ENCODE measurements at regions not wholly inside any gene's neighbourhood (a gene's known extent, or its start where the extent isn't known, plus 50 kb on each side); places are given as distances from the start of the nearest gene placed in this dataset.
"Not testable (repeated sequence)": the region's sequence is repeated elsewhere in the genome, so short reads cannot be mapped to it uniquely, and the experiment has no call there.

DNA sequence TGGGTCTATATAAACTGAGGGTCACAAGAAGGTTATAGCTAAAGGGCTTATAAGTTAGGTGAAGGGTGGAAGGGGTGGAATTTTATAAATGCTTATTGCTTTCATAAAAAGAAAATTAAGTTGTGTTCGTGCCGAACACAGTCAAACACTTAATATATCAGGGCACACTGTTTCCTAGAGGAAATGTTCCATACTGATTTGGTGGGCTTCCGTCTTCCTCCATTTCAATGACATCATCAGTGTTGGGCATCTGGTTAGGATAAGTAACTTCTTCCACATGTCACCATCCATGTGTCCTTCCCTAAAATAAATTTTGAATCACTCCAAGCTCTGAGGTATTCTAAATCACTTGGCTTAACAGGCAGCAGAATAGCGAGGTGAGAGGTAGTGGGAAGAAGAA is 466.4 kb downstream of the MED13L start:
- DNase-seq (ENCODE audit: low read depth), result no peak

DNA sequence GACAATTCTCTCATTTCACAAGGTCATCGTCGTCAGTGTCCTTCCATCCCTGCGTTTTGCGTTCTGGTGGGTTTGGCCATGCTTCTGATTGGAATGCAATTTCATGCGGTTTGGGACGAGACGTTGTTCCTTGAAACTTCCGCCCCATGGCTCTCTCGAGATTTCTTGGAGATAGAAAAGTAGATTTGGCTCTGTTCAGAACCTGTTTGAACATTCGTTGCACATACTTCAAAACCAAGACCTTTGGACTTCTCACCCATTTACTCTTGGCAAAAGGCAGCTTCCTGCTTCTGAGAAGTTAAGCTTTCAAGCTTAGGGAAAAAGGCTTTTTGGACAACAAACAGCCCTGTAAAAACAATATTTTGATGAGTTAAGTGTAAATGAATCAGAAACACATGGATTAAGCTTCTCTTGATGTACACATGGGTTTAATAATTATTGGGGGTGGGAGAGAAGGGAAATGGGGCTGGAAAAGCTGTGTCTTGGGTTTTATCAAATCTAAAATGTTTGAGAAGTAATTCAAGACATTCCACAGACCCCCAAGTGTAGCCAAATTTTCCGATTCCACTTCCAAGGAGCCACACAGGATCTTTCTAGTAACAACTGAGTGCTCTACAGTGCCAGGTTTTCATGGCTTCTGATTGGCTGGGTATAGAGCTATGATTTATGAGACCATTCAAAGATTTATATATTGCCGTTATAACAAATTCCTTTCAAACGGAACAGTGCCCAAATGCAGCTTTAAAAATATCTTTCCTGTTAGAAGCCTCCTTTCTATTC is 467.2 kb downstream of the MED13L start:
- DNase-seq (ENCODE audit: low read depth), result no peak

DNA sequence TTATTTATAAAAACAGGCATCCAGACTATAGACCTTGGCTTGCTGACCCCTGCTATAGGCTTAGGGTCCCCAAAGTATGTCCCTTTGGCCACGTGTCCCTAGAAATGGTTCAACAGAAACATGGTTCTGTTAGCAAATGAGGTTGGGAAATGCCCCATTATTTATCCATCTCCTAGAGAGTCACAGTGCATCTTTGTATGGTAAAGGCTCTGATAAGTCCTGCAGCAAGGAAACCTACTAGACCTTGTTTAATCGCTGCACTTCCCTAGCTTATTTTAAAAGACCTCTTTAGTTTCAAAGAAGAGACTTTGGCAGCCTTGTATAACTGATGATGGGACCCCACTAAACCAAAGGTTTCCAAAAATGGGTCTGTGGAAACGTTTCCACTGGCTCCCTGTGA is 471.5 kb downstream of the MED13L start:
- no peak for DNase-seq (ENCODE audit: low read depth)

DNA sequence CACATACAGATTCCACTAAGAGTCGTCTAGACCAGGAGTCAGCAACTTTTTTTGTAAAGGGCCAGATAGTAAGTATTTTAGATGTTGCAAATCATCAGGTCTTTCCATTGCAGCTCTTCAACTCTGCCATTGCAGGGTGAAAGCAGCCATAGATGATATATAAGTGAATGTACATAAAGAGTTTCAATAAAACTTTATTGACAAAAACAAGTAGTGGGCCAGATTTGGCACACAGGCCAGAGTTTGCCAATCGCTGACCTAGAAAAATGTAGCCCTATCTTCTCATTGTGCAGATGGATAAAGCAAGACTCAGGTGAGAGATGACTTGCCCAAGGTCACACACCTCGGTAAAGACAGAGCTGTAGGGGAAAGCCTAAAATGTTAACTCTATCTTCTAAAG is 474.7 kb downstream of the MED13L start:
- no peak for DNase-seq (ENCODE audit: low read depth)

DNA sequence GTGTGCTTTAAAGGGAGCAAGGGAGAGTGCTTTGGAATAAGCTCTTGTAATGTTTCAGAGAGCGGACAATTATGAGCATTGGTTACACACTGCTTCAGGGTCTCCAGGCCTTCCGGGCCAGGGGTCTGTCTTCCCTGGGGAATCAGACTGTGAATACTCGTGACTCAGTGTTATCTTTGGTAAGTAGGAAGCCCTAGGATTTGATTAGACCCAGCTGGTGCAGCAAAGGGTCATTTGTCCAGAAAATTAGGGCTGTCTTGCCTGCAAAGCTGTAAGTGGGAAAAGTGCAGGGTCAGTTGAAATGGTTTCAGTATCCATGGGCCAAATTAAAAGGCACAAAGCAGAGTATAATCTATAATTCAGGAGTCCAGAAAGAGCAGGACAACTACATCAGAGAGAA is 475.6 kb downstream of the MED13L start:
- DNase-seq (ENCODE audit: low read depth), result no peak

DNA sequence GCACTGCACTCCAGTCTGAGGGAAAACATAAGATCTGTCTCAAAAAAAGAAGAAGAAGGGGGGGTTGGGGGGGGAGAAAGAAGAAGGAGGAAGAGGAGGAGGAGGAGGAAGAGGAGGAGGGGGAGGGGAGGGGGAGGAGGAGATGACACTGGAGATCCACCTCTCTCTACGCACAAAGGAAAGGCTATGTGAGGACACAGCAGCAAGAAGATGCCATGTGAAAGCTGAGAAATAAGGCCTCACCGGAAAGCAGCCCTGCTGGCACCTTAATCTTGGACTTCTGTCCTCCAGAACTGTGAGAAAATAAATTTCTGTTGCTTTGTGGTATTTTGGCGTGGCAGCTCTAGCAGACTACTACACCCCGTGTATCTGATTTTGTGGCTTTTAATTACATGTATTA is 477.9 kb downstream of the MED13L start:
- DNase-seq (ENCODE audit: low read depth), result no peak

- DNase-seq (ENCODE audit: low read depth), result no peak
These were observed 479.1 kb downstream of the MED13L start for GRCh38 chr12:115798309-115798917.

- no peak for DNase-seq (ENCODE audit: low read depth)
These were observed 482.8 kb downstream of the MED13L start for GRCh38 chr12:115794659-115795081.

- no peak for DNase-seq (ENCODE audit: low read depth)
These were observed 486.2 kb downstream of the MED13L start for GRCh38 chr12:115791331-115791730.

DNA sequence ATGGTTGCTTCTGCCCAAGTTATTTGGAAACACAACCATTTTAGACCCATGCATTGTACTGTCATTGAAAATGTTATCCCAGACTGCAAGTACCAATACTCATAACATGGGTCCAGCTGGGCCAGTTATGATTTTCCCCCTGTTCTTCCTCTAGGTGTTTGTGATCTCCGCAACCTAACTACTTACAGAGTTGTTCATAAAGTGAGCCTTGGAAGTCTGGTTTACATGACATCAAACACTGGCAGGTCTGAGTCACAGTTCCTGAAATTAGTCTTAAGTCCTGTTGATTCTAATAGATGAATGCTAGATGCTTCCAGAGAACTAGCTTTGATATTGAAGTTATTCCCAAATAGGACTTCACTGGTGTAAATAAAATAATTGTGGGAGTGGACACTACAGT is 487.0 kb downstream of the MED13L start:
- no peak for DNase-seq (ENCODE audit: low read depth)

- DNase-seq (ENCODE audit: low read depth), result not testable (repeated sequence)
These were observed 491.0 kb downstream of the MED13L start for GRCh38 chr12:115786490-115786889.

DNA sequence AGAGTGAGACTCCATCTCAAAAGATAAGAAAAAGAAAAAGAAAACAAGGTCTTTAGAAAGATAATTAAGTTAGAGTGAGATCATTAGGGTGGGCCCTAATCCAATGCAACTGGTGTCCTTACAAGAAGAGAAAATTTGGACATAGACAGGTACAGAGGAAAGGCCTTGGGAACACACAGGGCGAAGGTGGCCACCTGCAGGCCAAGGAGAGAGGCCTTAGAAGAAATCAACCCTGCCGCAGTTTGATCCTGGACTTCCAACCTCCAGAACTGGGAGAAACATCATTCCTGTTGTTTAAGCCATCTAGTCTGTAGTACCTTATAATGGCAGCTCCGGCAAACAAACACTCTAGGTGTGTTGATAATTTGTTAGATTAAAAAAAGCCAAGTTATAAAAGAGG is 491.9 kb downstream of the MED13L start:
- no peak for DNase-seq (ENCODE audit: low read depth)

DNA sequence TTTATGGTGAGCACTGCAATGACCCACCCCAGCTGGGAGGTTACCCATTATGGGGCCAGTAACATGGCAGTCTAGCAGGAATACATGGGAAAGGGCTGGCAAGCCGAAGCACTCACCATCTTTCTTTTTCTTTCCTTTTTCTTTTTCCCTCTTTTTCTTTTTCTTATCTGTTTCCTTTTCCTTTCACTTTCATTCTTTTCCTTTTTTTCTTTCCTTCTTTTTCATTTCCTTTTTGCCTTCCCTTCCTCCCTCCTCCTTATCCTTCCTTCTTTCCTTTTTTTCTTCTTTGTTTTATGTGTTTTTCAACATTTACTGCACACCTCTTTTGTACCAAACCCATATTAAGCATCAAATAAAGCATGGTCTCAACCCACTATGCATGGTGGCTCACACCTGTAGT is 501.1 kb downstream of the MED13L start:
- no peak for DNase-seq (ENCODE audit: low read depth)

DNA sequence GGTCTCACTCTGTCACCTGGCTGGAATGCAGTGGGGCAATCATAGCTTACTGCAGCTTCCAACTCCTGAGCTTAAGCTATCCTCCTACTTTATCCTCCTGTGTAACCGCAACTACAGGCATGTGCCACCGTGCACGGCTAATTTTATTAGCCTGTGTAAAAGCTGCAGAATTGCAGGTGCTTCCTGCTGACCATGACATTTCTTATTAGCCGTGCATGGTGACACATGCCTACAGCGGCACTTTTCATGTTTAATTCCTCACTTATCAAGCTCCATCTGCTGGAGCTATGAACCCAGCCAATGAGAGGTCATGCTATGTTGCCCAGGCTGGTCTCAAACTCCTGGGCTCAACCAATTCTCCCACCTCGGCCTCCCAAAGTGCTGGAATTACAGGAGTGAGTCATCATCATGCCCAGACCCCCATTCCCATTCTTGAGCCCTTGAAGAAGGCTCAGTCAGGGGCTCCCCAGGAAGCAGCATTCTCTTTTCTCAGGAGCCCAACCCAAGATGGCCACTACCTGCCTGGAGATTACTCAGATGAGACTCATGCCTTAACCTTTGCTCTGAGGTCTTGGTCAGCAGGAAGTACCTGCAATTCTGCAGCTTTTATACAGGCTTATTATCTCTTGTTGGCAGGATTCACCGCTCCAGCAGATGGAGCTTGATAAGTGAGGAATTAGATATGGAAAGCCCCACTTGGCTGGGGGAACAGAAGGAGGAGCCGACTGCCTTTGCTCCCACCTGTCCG is 503.2 kb downstream of the MED13L start:
- DNase-seq (ENCODE audit: low read depth), result no peak

DNA sequence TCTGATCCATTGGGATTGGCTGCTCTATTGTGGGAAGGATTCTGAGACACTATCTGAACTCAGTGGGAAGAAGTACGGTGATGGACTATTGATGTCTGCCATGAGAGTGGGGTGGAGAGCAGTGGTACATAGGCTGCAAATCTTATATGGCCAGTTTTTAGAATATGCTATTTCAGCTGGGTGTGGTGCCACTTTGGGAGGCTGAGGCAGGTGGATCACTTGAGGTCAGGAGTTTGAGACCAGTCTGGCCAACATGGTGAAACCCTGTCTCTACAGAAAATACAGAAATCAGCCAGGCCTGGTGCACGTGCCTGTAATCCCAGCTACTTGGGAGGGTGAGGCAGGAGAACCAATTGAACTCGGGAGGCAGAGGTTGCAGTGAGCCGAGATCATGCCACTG is 505.9 kb downstream of the MED13L start:
- no peak for DNase-seq (ENCODE audit: low read depth)

DNA sequence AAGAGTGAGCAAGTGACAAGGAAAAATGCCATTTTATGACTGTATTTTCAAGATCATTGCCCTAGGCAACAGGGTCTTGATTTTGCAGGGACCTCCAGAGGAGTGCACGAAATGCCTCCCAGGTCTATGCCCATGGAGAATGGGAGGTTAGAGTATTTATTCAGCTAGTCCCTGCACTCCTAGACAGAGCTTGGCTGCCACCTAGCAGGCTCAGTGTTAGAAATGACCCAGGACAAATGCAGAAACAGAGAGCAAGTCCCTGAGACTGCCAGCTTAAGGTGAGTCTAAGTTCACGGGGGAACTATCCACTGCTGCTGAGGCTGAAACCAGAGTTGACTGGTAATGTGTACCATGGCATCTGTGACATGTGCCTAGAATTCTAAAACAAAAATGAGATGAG is 506.4 kb downstream of the MED13L start:
- DNase-seq (ENCODE audit: low read depth), result no peak

- DNase-seq (ENCODE audit: low read depth), result no peak
These were observed 506.9 kb downstream of the MED13L start for GRCh38 chr12:115770643-115771042.

GRCh38 chr12:115767916-115768315 is 509.6 kb downstream of the MED13L start:
- no peak for DNase-seq (ENCODE audit: low read depth)

GRCh38 chr12:115763982-115764621 is 513.4 kb downstream of the MED13L start:
- DNase-seq (ENCODE audit: low read depth), result no peak

DNA sequence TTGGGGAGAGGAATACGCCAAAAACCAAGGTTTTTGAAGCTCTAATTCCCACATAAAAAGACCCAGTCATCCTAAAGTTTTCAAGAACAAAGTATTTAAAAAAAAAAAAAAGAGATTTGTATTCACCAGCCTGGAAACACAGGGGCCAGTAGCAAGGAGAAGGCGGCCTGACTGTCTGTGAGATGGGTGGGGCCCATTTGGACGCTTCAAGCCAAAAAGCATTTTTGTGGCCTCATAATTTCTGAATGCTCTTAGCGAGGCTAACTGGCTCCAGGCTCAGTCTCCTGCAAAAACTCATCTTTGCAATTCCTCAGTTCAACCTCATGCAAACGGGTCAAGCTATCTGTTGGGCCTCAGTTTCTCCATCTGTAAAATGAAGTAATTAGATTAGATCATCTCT is 514.1 kb downstream of the MED13L start:
- DNase-seq (ENCODE audit: low read depth), result peak; percentile 17

DNA sequence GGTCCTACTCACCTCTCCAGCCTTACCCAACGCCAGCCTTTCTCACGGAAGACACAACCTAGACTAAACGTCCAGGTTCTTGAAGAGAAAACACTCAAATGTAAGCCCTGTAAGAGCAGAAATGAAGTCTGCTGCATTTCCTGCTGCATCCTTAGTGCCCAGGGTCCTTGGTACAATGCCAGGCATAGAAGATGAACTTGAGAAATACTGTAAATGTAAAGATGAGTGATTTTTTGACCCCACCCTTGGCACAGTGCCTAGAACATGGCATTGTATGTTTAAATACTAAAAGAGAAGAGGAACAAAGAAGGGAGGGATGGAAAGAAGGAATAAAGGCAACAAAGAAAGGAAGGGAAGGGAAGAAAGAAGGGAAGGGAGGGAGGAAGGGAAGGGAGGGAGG is 514.6 kb downstream of the MED13L start:
- DNase-seq (ENCODE audit: low read depth), result no peak

DNA sequence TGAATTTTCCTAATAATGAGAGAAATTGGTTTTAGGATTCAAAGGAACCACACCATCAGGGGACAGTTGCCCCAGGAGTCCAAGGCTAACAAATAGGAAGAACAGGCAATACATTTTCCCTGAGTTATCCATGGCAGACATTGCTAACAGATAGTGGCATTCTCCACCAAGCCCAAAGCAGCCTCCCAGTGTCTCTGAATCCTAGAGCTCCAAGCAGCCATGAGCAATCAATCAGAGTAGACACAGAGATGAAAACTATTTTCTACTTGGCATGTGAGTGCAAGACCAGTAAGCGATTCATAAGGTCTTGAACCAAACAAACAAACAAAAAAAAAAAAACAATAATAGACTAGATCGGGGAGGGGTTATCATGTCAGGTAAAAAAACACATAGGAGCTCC is 515.7 kb downstream of the MED13L start:
- DNase-seq (ENCODE audit: low read depth), result no peak

- no peak for DNase-seq (ENCODE audit: low read depth)
These were observed 517.3 kb downstream of the MED13L start for GRCh38 chr12:115760231-115760630.
